Panc1 (cell line): ENCODE measurements at regions not wholly inside any gene's neighbourhood (a gene's known extent, or its start where the extent isn't known, plus 50 kb on each side); places are given as distances from the start of the nearest gene placed in this dataset.

Experiments
- ATAC-seq: fragments of 200-7000 bp; cut with Tn5 transposase; 2 replicates; pipeline ENCODE4 v1.9.1; 2020; ENCODE audit warnings: mild to moderate bottlenecking, moderate library complexity
- BruUV-seq: library from RNA; stranded (reverse); fragments of 400-500 nt; replicated peaks from 2 replicates; lab custom pipeline; 2021; lab: Mats Ljungman, UMichigan
- CTCF ChIA-PET: fragments of 300-600 bp; sonication (Branson Sonifier 250); formaldehyde crosslinking; loops from one replicate; lab custom pipeline; 2022; ENCODE audit warnings: antibody characterized with exemption; lab: Charles Lee
- POLR2A ChIA-PET: fragments of 300-600 bp; sonication (Branson Sonifier 250); formaldehyde crosslinking; loops from one replicate; lab custom pipeline; 2022; ENCODE audit warnings: antibody characterized with exemption; lab: Charles Lee
- DNase-seq: peaks from one replicate; pipeline ENCODE4 v3.0.0-alpha.2; 2010; ENCODE audit warnings: low read depth, low spot score
- H3K27ac ChIP-seq: 2 replicates; pipeline ENCODE4 v1.5.1; 2011; ENCODE audit warnings: mild to moderate bottlenecking, low read length, inconsistent platforms
- H3K27me3 ChIP-seq: fragments of 200-500 bp; sonication (Bioruptor generic); 2 replicates; pipeline ENCODE4 v1.6.0; 2014; ENCODE audit warnings: low read length, inconsistent platforms; ENCODE audit not compliant: control insufficient read depth, insufficient read depth
- H3K36me3 ChIP-seq: fragments of 200-500 bp; sonication (Bioruptor generic); 2 replicates; pipeline ENCODE4 v1.5.1; 2014; ENCODE audit warnings: inconsistent platforms, mild to moderate bottlenecking, low read length, moderate library complexity; ENCODE audit not compliant: control insufficient read depth, insufficient read depth
- H3K4me1 ChIP-seq: 2 replicates; pipeline ENCODE4 v1.5.1; 2011; ENCODE audit warnings: inconsistent platforms, mild to moderate bottlenecking, low read length, moderate library complexity; ENCODE audit not compliant: control insufficient read depth, insufficient read depth
- H3K4me3 ChIP-seq, 2 experiments: 2 replicates each; pipeline ENCODE4 v1.5.1; 2011 to 2012; ENCODE audit warnings: low read depth in 2 of 2, low read length in 2 of 2, mild to moderate bottlenecking in 2 of 2, inconsistent platforms in 1 of 2, moderate library complexity in 1 of 2
- H3K9me3 ChIP-seq: fragments of 200-500 bp; sonication (Bioruptor generic); 2 replicates; pipeline ENCODE4 v1.5.1; 2014; ENCODE audit warnings: low read depth, mild to moderate bottlenecking, inconsistent platforms, low read length, moderate library complexity; ENCODE audit not compliant: control insufficient read depth, insufficient read depth
- POLR2AphosphoS5 ChIP-seq: IDR thresholded peaks from 2 replicates; pipeline ENCODE4 v1.6.1; 2012; ENCODE audit warnings: mild to moderate bottlenecking, low read depth, low read length, moderate library complexity
- SIN3A ChIP-seq: IDR thresholded peaks from 2 replicates; pipeline ENCODE4 v1.6.1; 2012; ENCODE audit warnings: low read depth, mild to moderate bottlenecking, low read length, moderate library complexity, borderline replicate concordance; ENCODE audit not compliant: insufficient read depth
- TCF7L2 ChIP-seq: IDR thresholded peaks from 2 replicates; pipeline ENCODE4 v1.6.1; 2011; ENCODE audit warnings: mild to moderate bottlenecking, low read depth, low read length, inconsistent platforms
- in situ Hi-C: cut with HindIII; loops from 2 replicates; pipeline ENCODE4 v1.10.0; 2016; ENCODE audit warnings: low sequenced_read_pairs, low pct_unique_long_range_greater_than_20kb
- intact Hi-C: fragments of 100-400 bp; cut with micrococcal nuclease; formaldehyde crosslinking; loops from one replicate; pipeline ENCODE4 v1.10.0; 2022; ENCODE audit not compliant: unreplicated experiment
- TF ChIP-seq, protein P1 (sequence below): fragments of 450-650 bp; IDR thresholded peaks from 2 replicates; pipeline ENCODE4 v1.5.1; 2017; ENCODE audit warnings: mild to moderate bottlenecking
- TF ChIP-seq, protein P2 (sequence below), 2 experiments: IDR thresholded peaks; 2 replicates each; pipeline ENCODE4 v1.6.1; 2011 to 2012; ENCODE audit warnings: low read depth in 2 of 2, control low read depth in 1 of 2, low read length in 1 of 2, mild to moderate bottlenecking in 1 of 2, moderate library complexity in 1 of 2; ENCODE audit not compliant: insufficient read depth in 1 of 2

DNA sequence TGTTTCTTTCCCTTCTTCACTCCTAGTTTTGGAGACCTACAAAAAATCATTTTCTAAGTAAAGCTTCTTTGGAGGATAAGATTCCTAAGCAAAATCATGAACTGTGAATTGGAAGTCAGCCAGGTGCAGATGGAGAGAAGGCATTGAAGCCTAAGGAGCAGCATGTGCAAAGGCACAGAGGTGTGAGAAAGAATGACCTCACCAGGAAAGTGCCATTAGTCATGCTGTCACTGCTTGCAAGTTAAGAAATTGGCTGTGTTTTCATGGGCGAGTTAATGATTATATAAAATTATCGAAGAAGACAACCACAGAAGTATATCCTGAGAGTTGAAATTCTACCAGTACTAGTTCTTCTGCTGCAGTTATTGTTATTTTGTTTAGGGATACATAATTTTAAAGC, 80.3 kb upstream of the KLHL1 start:
- no peaks in the 10 kb centered on the region for H3K4me1 ChIP-seq
- CTCF ChIA-PET, result no interaction called here
- H3K27ac ChIP-seq, result no peak overlapping the region
- BruUV-seq, result no TSS peak
- no peak for ATAC-seq
- no peaks in the 10 kb centered on the region for H3K27me3 ChIP-seq
- in situ Hi-C loops (no loop called here), intact Hi-C loops (no loop called here)
- no peaks in the 10 kb centered on the region for H3K9me3 ChIP-seq
- POLR2A ChIA-PET, result no interaction called here
- no peak overlapping the region for H3K4me3 ChIP-seq
- no peaks in the 10 kb centered on the region for H3K36me3 ChIP-seq
- DNase-seq, result no peak
- no peak for TF ChIP-seq POLR2AphosphoS5
- TF ChIP-seq, protein P1, sequence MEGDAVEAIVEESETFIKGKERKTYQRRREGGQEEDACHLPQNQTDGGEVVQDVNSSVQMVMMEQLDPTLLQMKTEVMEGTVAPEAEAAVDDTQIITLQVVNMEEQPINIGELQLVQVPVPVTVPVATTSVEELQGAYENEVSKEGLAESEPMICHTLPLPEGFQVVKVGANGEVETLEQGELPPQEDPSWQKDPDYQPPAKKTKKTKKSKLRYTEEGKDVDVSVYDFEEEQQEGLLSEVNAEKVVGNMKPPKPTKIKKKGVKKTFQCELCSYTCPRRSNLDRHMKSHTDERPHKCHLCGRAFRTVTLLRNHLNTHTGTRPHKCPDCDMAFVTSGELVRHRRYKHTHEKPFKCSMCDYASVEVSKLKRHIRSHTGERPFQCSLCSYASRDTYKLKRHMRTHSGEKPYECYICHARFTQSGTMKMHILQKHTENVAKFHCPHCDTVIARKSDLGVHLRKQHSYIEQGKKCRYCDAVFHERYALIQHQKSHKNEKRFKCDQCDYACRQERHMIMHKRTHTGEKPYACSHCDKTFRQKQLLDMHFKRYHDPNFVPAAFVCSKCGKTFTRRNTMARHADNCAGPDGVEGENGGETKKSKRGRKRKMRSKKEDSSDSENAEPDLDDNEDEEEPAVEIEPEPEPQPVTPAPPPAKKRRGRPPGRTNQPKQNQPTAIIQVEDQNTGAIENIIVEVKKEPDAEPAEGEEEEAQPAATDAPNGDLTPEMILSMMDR, result no peak
- TF ChIP-seq, protein P2, sequence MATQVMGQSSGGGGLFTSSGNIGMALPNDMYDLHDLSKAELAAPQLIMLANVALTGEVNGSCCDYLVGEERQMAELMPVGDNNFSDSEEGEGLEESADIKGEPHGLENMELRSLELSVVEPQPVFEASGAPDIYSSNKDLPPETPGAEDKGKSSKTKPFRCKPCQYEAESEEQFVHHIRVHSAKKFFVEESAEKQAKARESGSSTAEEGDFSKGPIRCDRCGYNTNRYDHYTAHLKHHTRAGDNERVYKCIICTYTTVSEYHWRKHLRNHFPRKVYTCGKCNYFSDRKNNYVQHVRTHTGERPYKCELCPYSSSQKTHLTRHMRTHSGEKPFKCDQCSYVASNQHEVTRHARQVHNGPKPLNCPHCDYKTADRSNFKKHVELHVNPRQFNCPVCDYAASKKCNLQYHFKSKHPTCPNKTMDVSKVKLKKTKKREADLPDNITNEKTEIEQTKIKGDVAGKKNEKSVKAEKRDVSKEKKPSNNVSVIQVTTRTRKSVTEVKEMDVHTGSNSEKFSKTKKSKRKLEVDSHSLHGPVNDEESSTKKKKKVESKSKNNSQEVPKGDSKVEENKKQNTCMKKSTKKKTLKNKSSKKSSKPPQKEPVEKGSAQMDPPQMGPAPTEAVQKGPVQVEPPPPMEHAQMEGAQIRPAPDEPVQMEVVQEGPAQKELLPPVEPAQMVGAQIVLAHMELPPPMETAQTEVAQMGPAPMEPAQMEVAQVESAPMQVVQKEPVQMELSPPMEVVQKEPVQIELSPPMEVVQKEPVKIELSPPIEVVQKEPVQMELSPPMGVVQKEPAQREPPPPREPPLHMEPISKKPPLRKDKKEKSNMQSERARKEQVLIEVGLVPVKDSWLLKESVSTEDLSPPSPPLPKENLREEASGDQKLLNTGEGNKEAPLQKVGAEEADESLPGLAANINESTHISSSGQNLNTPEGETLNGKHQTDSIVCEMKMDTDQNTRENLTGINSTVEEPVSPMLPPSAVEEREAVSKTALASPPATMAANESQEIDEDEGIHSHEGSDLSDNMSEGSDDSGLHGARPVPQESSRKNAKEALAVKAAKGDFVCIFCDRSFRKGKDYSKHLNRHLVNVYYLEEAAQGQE (IDR thresholded peaks at IDR 0.05; ENCODE audit: insufficient read depth in 1 of 2, low read depth in 2 of 2, low read length in 1 of 2), result no peak
- no peak for TF ChIP-seq TCF7L2
- TF ChIP-seq SIN3A, result no peak

DNA sequence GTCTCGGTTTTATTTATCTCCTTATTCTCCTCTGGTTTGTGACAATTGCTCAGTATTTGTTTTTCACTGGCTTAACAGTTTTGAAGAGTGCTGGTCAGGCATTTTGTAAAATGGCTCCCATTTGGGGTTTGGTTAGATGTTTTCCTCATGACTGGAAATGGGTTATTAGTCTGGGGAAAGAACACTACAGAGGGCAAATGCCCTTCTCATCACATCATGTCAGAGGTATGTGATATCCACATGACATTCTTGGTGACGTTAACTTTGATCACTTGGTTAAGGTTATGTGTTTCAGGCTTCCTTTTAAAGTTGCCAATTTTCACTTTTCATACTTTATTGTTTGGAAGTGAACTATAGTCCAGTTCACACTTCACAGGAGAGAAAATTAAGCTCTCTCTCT, 74.8 kb upstream of the KLHL1 start:
- POLR2A ChIA-PET, result no interaction called here
- ATAC-seq (no peak), DNase-seq (no peak)

More for the DNA sequence above, 74.8 kb upstream of the KLHL1 start:
- intact Hi-C loops, result no loop called here
- TF ChIP-seq SIN3A (no peak), TCF7L2 (no peak), POLR2AphosphoS5 (no peak)
- TF ChIP-seq, protein P2 (IDR thresholded peaks at IDR 0.05; ENCODE audit: insufficient read depth in 1 of 2, low read depth in 2 of 2, low read length in 1 of 2), result no peak
- TF ChIP-seq, protein P1, result no peak
- Histone ChIP-seq H3K4me1 (no peaks in the 10 kb centered on the region), H3K36me3 (no peaks in the 10 kb centered on the region), H3K27me3 (no peaks in the 10 kb centered on the region), H3K4me3 (no peak overlapping the region), H3K9me3 (no peaks in the 10 kb centered on the region), H3K27ac (no peak overlapping the region)
- in situ Hi-C loops, result no loop called here
- no TSS peak for BruUV-seq
- CTCF ChIA-PET, result no interaction called here
